HUES48 (cell line): ENCODE measurements at regions not wholly inside any gene's neighbourhood (a gene's known extent, or its start where the extent isn't known, plus 50 kb on each side); places are given as distances from the start of the nearest gene placed in this dataset.

Source experiments
- H3K27ac ChIP-seq: one replicate; pipeline ENCODE4 v1.7.0; 2013; ENCODE audit warnings: low read depth, low read length, inconsistent platforms
- H3K27me3 ChIP-seq: 2 replicates; pipeline ENCODE4 v1.6.1; 2013; ENCODE audit warnings: mild to moderate bottlenecking, low read length; ENCODE audit not compliant: control insufficient read depth, insufficient read depth
- H3K36me3 ChIP-seq: 2 replicates; pipeline ENCODE4 v1.6.1; 2013; ENCODE audit warnings: low read length; ENCODE audit not compliant: control insufficient read depth, insufficient read depth
- H3K4me1 ChIP-seq: 2 replicates; pipeline ENCODE4 v1.6.1; 2013; ENCODE audit warnings: mild to moderate bottlenecking, low read length; ENCODE audit not compliant: control insufficient read depth, insufficient read depth
- H3K4me3 ChIP-seq: 2 replicates; pipeline ENCODE4 v1.5.1; 2013; ENCODE audit warnings: mild to moderate bottlenecking, low read depth, low read length
- H3K9ac ChIP-seq: 2 replicates; pipeline ENCODE4 v1.6.1; 2013; ENCODE audit warnings: mild to moderate bottlenecking, low read depth, low read length, moderate library complexity
- H3K9me3 ChIP-seq: 2 replicates; pipeline ENCODE4 v1.6.1; 2013; ENCODE audit warnings: low read length; ENCODE audit not compliant: control insufficient read depth, insufficient read depth

DNA sequence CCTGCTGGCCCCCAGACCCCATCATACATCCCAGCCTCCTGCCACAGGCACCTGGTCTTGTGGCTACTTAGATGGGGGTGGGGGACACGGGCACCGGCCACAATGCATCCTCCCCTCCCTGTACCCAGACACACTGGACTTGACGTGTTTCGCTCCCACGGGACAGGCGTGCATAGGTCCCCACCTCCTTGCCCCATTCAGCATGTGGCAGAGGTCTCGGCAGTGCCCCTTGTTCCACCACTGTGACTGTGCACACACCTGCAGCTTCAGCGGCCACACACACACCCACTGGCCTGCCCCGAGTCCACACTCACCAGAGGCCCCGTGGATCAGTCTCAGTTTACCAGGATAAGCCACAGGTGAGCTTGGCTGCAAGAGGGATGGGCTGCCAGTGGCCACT lies 109.6 kb downstream of the ENGASE start:
- Histone ChIP-seq H3K4me3 (peak overlapping the region; percentile 66), H3K9ac (no peak overlapping the region), H3K27ac (no peak overlapping the region), H3K4me1 (peaks cover 13% of the 10 kb centered on the region), H3K27me3 (peaks cover 31% of the 10 kb centered on the region), H3K9me3 (no peaks in the 10 kb centered on the region), H3K36me3 (no peaks in the 10 kb centered on the region)

- H3K9ac ChIP-seq = peak overlapping the region; percentile 39
- H3K27ac ChIP-seq = no peak overlapping the region
- H3K36me3 ChIP-seq = no peaks in the 10 kb centered on the region
- H3K9me3 ChIP-seq = no peaks in the 10 kb centered on the region
- H3K27me3 ChIP-seq = peaks cover 31% of the 10 kb centered on the region
- H3K4me3 ChIP-seq = peak overlapping the region; percentile 66
- peaks cover 9% of the 10 kb centered on the region for H3K4me1 ChIP-seq
Observed at GRCh38 chr17:79183293-79184158, 108.9 kb downstream of the ENGASE start.

GRCh38 chr17:79183043-79183292 lies 108.3 kb downstream of the ENGASE start:
- peaks cover 4% of the 10 kb centered on the region; the same call in 1 of the 2 replicates for H3K4me1 ChIP-seq
- no peaks in the 10 kb centered on the region for H3K9me3 ChIP-seq
- peaks cover 31% of the 10 kb centered on the region for H3K27me3 ChIP-seq
- peak overlapping the region; percentile 39; the same call in 1 of the 2 replicates for H3K9ac ChIP-seq
- peak overlapping the region; percentile 66 for H3K4me3 ChIP-seq
- H3K36me3 ChIP-seq = no peaks in the 10 kb centered on the region
- no peak overlapping the region for H3K27ac ChIP-seq

DNA sequence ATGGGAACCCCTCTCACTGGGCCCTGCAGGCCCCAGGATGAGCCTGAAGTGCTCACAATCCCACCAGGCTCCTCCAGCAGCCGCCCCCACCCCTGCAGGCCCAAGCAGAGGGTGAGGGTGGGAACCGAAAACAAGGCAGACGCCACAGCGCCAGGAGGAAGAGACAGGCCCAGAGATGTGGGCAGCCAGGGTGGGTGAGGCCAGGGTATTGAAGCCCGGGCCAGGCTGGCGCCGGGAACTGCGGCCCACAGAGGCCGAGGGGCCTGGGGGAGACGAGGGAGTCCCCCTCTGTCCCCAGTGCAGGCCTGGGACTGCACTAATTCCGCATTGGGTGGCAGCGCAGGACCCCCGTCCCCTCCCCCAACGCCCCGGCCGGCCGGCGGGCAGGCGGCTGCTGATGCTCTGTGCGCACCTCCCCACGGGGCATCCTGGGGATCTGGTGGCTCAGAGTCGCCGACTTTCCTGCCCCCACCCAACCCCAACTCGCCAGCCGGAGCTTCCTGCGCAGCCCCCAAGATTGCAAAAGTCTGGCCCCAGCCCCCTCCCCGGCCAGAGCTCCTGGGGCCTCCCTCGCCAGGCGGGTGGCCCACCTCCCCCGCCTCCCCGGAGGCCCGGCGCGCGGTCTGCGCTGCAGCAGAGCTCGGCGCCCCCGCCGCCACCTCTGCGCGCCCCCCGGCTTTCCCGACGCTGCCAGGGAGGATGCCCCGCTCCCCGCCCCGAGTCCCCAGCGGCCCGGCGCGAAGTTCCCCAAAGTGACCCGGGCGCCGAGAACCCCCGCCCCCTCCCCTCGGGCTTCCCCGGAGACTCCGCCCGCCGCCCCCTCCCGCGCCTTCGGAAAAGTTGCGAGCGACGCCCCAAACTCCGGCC lies 107.8 kb downstream of the ENGASE start:
- no peaks in the 10 kb centered on the region for H3K9me3 ChIP-seq
- peaks cover 31% of the 10 kb centered on the region for H3K27me3 ChIP-seq
- H3K4me3 ChIP-seq = peak overlapping the region; percentile 66
- no peak overlapping the region for H3K9ac ChIP-seq
- no peak overlapping the region for H3K27ac ChIP-seq
- no peaks in the 10 kb centered on the region for H3K36me3 ChIP-seq
- H3K4me1 ChIP-seq = peaks cover 4% of the 10 kb centered on the region; the same call in 1 of the 2 replicates

DNA sequence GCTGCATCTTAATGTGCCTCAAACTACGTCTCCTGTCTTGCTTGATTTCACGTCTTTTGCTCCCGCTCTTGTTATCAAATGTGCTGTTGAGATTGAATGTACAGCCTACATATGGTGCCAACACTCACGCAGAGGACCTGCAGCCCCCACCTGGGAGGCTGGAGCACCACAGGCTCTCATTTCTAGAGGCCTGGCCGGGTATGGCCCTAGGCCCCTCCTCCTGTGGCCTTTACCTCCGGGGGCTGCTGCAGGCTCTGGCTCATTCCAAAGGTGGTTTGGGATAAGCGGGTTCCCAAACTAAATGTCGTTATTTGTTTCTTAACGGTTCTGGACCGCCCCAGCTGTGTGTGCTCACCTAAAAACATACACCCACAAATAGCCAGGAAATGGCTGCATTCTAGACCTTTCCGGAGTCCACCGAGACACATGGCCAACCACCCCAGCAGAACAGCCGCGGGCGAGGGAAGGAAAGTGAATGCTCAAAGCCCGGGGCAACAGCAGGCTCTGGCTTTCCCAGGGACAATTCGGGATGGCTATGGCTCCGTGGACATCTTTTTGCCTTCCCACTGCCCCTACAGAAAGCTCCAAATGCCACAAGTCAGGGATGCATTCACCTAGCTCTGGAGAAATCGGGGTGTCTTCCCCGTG lies 105.9 kb downstream of the ENGASE start:
- H3K9ac ChIP-seq = no peak overlapping the region
- H3K9me3 ChIP-seq = no peaks in the 10 kb centered on the region
- H3K27ac ChIP-seq = no peak overlapping the region
- no peaks in the 10 kb centered on the region for H3K36me3 ChIP-seq
- peaks cover 4% of the 10 kb centered on the region; the same call in 1 of the 2 replicates for H3K4me1 ChIP-seq
- H3K27me3 ChIP-seq = peaks cover 28% of the 10 kb centered on the region
- H3K4me3 ChIP-seq = no peak overlapping the region

GRCh38 chr17:79179334-79179733 lies 104.7 kb downstream of the ENGASE start:
- Histone ChIP-seq H3K27me3 (peaks cover 17% of the 10 kb centered on the region), H3K4me1 (peaks cover 4% of the 10 kb centered on the region; the same call in 1 of the 2 replicates), H3K9me3 (no peaks in the 10 kb centered on the region), H3K4me3 (no peak overlapping the region), H3K27ac (no peak overlapping the region), H3K9ac (no peak overlapping the region), H3K36me3 (no peaks in the 10 kb centered on the region)

- Histone ChIP-seq H3K4me1 (peaks cover 4% of the 10 kb centered on the region; the same call in 1 of the 2 replicates), H3K9me3 (no peaks in the 10 kb centered on the region), H3K27ac (no peak overlapping the region), H3K4me3 (no peak overlapping the region), H3K9ac (no peak overlapping the region), H3K36me3 (no peaks in the 10 kb centered on the region), H3K27me3 (peaks cover 9% of the 10 kb centered on the region)
Observed at GRCh38 chr17:79177877-79178276, 103.3 kb downstream of the ENGASE start.

DNA sequence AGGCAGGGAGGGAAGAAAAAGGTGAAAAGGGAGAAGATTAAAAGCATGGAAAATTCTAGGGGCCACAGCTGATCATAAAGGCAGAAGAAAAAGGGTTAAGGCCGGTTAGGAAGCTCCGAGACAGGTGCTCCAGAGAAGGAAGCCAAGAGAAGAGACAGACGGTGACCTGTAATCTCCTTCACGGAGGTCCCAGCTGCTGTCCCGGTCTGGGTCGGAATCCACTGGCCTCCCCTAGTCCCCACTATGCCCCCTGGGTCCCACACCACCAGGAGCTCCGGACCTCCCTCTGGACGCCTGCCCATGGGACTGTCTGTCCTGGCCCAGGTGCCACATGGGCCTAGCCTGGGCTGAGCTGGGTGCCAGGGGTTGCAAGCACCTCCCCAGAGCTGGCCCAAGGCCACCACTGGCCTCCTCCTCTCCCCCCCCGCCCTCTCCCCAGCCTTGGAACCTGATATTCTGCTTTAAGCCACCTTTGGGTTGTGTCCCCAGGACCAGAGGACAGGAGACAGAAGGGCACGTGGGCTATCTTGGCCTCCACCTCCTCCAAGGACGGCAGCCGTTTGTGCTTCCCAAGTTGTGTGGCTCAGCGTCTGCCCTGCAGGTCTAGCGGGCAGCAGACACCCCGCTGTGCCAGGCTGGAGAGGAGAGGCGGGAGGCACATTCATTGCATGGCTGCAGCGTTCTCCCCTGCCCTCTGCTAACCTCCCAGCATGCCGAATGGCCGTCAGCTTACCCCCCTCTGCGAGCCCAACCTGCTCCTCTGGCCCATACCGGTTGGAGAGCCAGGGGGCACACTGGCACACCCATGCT lies 102.4 kb downstream of the ENGASE start:
- peaks cover 4% of the 10 kb centered on the region; the same call in 1 of the 2 replicates for H3K4me1 ChIP-seq
- no peaks in the 10 kb centered on the region for H3K36me3 ChIP-seq
- no peaks in the 10 kb centered on the region for H3K9me3 ChIP-seq
- no peak overlapping the region for H3K27ac ChIP-seq
- no peak overlapping the region for H3K4me3 ChIP-seq
- H3K27me3 ChIP-seq = peaks cover 5% of the 10 kb centered on the region
- no peak overlapping the region for H3K9ac ChIP-seq

GRCh38 chr17:79174905-79175856 lies 100.6 kb downstream of the ENGASE start:
- Histone ChIP-seq H3K27me3 (no peaks in the 10 kb centered on the region; the same call in 1 of the 2 replicates), H3K27ac (no peak overlapping the region), H3K4me3 (no peak overlapping the region), H3K36me3 (no peaks in the 10 kb centered on the region), H3K4me1 (peaks cover 3% of the 10 kb centered on the region; the same call in 1 of the 2 replicates), H3K9me3 (no peaks in the 10 kb centered on the region), H3K9ac (no peak overlapping the region)
